Tongue (tissue), 1 donor: ENCODE measurements at regions not wholly inside any gene's neighbourhood (a gene's known extent, or its start where the extent isn't known, plus 50 kb on each side); places are given as distances from the start of the nearest gene placed in this dataset.
A peak's percentile ranks its signal among the peaks of the same experiment; 100 is the strongest.
"Not testable (repeated sequence)": the region's sequence is repeated elsewhere in the genome, so short reads cannot be mapped to it uniquely, and the experiment has no call there.

ENCODE experiments used
- DNase-seq: peaks from one replicate; pipeline ENCODE4 v3.0.0-alpha.2; 2015

- no peak for DNase-seq
Observed at GRCh38 chr21:32090956-32091355, 187.9 kb downstream of the MIS18A start.

- DNase-seq = no peak
Observed at GRCh38 chr21:32089766-32090165, 189.1 kb downstream of the MIS18A start.

GRCh38 chr21:32088471-32088870, 190.4 kb downstream of the MIS18A start:
- peak; percentile 26 for DNase-seq

- no peak for DNase-seq
Observed at GRCh38 chr21:32087447-32087846, 191.4 kb downstream of the MIS18A start.

- peak; percentile 91 for DNase-seq
Observed at GRCh38 chr21:32083197-32083596, 195.7 kb downstream of the MIS18A start.

GRCh38 chr21:32082466-32082865, 196.4 kb downstream of the MIS18A start:
- peak; percentile 83 for DNase-seq

GRCh38 chr21:32073593-32073992, 200.8 kb downstream of the HUNK start:
- DNase-seq = no peak

GRCh38 chr21:32073190-32073589, 200.4 kb downstream of the HUNK start:
- DNase-seq = no peak

GRCh38 chr21:32071620-32072019, 198.8 kb downstream of the HUNK start:
- not testable (repeated sequence) for DNase-seq

GRCh38 chr21:32070676-32071330, 198.0 kb downstream of the HUNK start:
- DNase-seq = no peak

GRCh38 chr21:32070126-32070525, 197.3 kb downstream of the HUNK start:
- DNase-seq = no peak

GRCh38 chr21:32065654-32066053, 192.8 kb downstream of the HUNK start:
- DNase-seq = no peak

- DNase-seq = no peak
Observed at GRCh38 chr21:32064281-32064910, 191.6 kb downstream of the HUNK start.

GRCh38 chr21:32062591-32063227, 189.9 kb downstream of the HUNK start:
- no peak for DNase-seq

GRCh38 chr21:32061729-32062128, 188.9 kb downstream of the HUNK start:
- DNase-seq = no peak

GRCh38 chr21:32056791-32057190, 184.0 kb downstream of the HUNK start:
- no peak for DNase-seq

GRCh38 chr21:32055305-32055704, 182.5 kb downstream of the HUNK start:
- DNase-seq = peak; percentile 56
